H1 (cell line): ENCODE measurements at regions not wholly inside any gene's neighbourhood (a gene's known extent, or its start where the extent isn't known, plus 50 kb on each side); places are given as distances from the start of the nearest gene placed in this dataset.

ENCODE experiments used
- CTCF ChIP-seq, 3 experiments: IDR thresholded peaks; 1 replicate in 2 of 3; 2 replicates in 1 of 3; pipeline versions ENCODE4 v1.5.1 to v1.6.1; 2011; ENCODE audit warnings: low read length in 3 of 3, mild to moderate bottlenecking in 3 of 3, inconsistent platforms in 2 of 3, low read depth in 1 of 3, moderate library complexity in 1 of 3; ENCODE audit not compliant: insufficient read depth in 1 of 3; ENCODE audit errors: control extremely low read depth in 1 of 3
- SIX5 ChIP-seq: IDR thresholded peaks from 2 replicates; pipeline ENCODE4 v1.6.1; 2011; ENCODE audit warnings: mild to moderate bottlenecking, low read depth, low read length
- TAF1 ChIP-seq: IDR thresholded peaks from 2 replicates; pipeline ENCODE4 v1.6.1; 2011; ENCODE audit warnings: mild to moderate bottlenecking, low read depth, low read length

DNA sequence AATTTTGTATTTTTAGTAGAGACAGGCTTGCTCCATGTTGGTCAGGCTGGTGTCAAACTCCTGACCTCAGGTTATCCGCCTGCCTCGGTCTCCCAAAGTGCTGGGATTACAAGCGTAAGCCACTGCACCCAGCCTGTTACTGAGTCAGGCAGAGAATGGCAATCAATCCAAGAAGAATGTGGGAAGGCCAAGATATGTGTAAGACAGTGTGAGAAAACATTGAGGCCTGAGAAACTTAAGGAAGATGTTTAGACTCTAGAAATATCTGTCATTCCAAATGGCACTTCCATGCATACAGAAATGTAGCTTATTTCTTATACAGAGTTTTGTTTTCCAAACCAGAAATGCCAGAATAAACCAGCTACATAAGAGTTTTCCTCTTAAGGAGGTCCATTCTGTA is 248.5 kb downstream of the ETS1 start:
- TF ChIP-seq TAF1 (no peak), SIX5 (no peak), CTCF (IDR thresholded peaks at IDR 0.05; ENCODE audit: control extremely low read depth in 1 of 3, insufficient read depth in 1 of 3, low read depth in 1 of 3, low read length in 3 of 3) (no peak)
